ENCODE measurements at regions not wholly inside any gene's neighbourhood (a gene's known extent, or its start where the extent isn't known, plus 50 kb on each side); places are given as distances from the start of the nearest gene placed in this dataset.

DNA sequence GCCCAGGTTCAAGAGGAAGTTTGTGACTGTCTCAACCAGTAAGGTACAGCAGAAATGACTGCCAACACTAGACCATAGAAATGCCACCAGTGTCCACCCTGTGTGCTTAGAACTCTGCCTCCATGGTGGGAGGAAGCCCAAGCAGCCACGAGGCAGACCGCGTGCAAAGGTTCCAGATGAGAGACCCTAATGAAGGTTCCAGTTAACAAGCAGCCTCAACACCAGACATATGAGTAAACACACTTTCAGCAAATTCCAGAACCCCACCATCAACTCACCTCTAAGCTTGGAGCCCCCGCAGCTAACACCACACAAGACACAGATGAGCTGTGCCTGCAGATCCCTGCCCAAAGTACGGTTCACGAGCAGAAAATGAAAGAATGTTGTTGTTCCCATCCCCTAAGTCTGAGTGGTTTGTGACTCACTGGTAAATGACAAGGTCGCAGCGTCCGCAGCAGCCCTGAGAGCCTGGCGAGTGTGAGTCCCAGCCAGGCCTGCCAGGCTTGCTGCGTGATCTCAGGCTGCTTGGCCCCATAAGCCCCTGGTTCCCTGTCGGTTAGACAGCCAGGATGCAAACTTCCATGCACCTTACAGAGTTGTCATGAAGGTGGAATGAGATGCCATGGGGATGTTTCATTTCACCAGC, 193.7 kb downstream of the C16orf95 start:
- no peak for TF ChIP-seq CTCF (IDR thresholded peaks at IDR 0.05; ENCODE audit: poor library complexity)
- no peak for TF ChIP-seq EZH2 (IDR thresholded peaks at IDR 0.05; ENCODE audit: borderline replicate concordance)
- TF ChIP-seq EZH2phosphoT487 (IDR thresholded peaks at IDR 0.05; ENCODE audit: low read depth, severe bottlenecking, unreplicated experiment), result no peak

Measured in hepatocyte (in vitro differentiated cells).